Liver (tissue), 7 donors: ENCODE measurements at regions not wholly inside any gene's neighbourhood (a gene's known extent, or its start where the extent isn't known, plus 50 kb on each side); places are given as distances from the start of the nearest gene placed in this dataset.
A peak's percentile ranks its signal among the peaks of the same experiment; 100 is the strongest.
"Not testable (repeated sequence)": the region's sequence is repeated elsewhere in the genome, so short reads cannot be mapped to it uniquely, and the experiment has no call there.

Source experiments
- DNase-seq: peaks from one replicate; pipeline ENCODE4 v3.0.0-alpha.2; 2017; ENCODE audit warnings: low spot score
- H3K27ac ChIP-seq, 2 donors: one replicate each; pipeline ENCODE4 v1.7.0; 2013; ENCODE audit warnings: inconsistent platforms in 2 of 2, low read length in 2 of 2, control low read depth in 1 of 2, low read depth in 1 of 2, mild to moderate bottlenecking in 1 of 2
- H3K27me3 ChIP-seq, 4 donors: one replicate each; pipeline versions ENCODE4 v1.6.1 to v1.7.0; 2013; ENCODE audit warnings: low read length in 3 of 4, inconsistent platforms in 1 of 4, mild to moderate bottlenecking in 1 of 4, moderate library complexity in 1 of 4; ENCODE audit not compliant: control insufficient read depth in 4 of 4, insufficient read depth in 4 of 4
- H3K36me3 ChIP-seq, 4 donors: one replicate each; pipeline versions ENCODE4 v1.6.1 to v1.7.0; 2013; ENCODE audit warnings: low read length in 3 of 4, mild to moderate bottlenecking in 3 of 4, low read depth in 1 of 4, moderate library complexity in 1 of 4; ENCODE audit not compliant: control insufficient read depth in 4 of 4, insufficient read depth in 3 of 4
- H3K4me1 ChIP-seq, 4 donors: one replicate each; pipeline versions ENCODE4 v1.6.1 to v1.7.0; 2013; ENCODE audit warnings: low read length in 3 of 4, mild to moderate bottlenecking in 3 of 4, moderate library complexity in 1 of 4; ENCODE audit not compliant: control insufficient read depth in 4 of 4, insufficient read depth in 4 of 4
- H3K4me3 ChIP-seq, 3 donors: one replicate each; pipeline versions ENCODE4 v1.6.1 to v1.7.0; 2013; ENCODE audit warnings: low read length in 3 of 3, control low read depth in 1 of 3, low read depth in 1 of 3, mild to moderate bottlenecking in 1 of 3
- H3K9ac ChIP-seq, 2 donors: one replicate each; pipeline ENCODE4 v1.7.0; 2013; ENCODE audit warnings: low read length in 2 of 2, mild to moderate bottlenecking in 2 of 2, moderate library complexity in 2 of 2, control low read depth in 1 of 2, low read depth in 1 of 2
- H3K9me3 ChIP-seq, 4 donors: one replicate each; pipeline versions ENCODE4 v1.6.1 to v1.7.0; 2013; ENCODE audit warnings: low read length in 3 of 4; ENCODE audit not compliant: control insufficient read depth in 4 of 4
- EGR1 ChIP-seq, 2 donors: IDR thresholded peaks; 2 replicates each; pipeline ENCODE4 v1.6.1; 2016 to 2018; ENCODE audit warnings: antibody characterized with exemption in 2 of 2, low read depth in 2 of 2
- HNF4A ChIP-seq, 2 donors: conservative IDR thresholded peaks; 2 replicates each; pipeline ENCODE4 v1.6.1; 2016; ENCODE audit warnings: antibody characterized with exemption in 2 of 2, mild to moderate bottlenecking in 2 of 2
- RAD21 ChIP-seq, 2 donors: IDR thresholded peaks; 2 replicates each; pipeline ENCODE4 v1.6.1; 2016; ENCODE audit warnings: antibody characterized with exemption in 2 of 2, mild to moderate bottlenecking in 2 of 2
- RXRA ChIP-seq, 2 donors: IDR thresholded peaks; 2 replicates each; pipeline ENCODE4 v1.6.1; 2017 to 2018; ENCODE audit warnings: antibody characterized with exemption in 2 of 2, mild to moderate bottlenecking in 1 of 2
- TAF1 ChIP-seq: conservative IDR thresholded peaks from 2 replicates; pipeline ENCODE4 v1.6.1; 2016; ENCODE audit warnings: antibody characterized with exemption, mild to moderate bottlenecking
- WGBS: extraction: QIAGEN DNeasy Blood & Tissue Kit; methylation state at CpG from one replicate; pipeline ENCODE4 v1.1.7; 2013; 5-methylcytosine and 5-hydroxymethylcytosine counted together
- TF ChIP-seq, protein P1 (sequence below): IDR thresholded peaks from 2 replicates; pipeline ENCODE4 v1.6.1; 2016; ENCODE audit warnings: antibody characterized with exemption, mild to moderate bottlenecking
- TF ChIP-seq, protein P2 (sequence below): IDR thresholded peaks from 2 replicates; pipeline ENCODE4 v1.6.1; 2016; ENCODE audit warnings: antibody characterized with exemption
- TF ChIP-seq, protein P3 (sequence below): IDR thresholded peaks from 2 replicates; pipeline ENCODE4 v1.6.1; 2016; ENCODE audit warnings: antibody characterized with exemption
- donor health status: healthy.
- donor health status: healthy.
- donor health status: healthy.
- donor health status: healthy.

DNA sequence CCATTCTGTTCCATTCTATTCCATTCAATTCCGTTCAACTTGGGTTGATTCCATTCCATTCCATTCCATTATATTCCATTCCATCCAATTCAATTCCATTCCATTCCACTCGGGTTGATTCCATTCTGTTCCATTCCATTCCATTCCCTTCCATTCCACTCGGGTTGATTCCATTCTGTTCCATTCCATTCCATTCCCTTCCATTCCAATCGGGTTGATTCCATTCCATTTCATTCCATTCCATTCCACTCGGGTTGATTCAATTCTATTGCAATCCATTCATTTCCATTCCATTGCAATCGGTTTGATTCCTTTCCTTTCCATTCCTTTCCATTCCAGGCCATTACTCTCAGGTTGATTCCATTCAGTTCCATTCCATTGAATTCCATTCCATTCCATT lies 1138.4 kb downstream of the RPIA start:
- H3K4me1 ChIP-seq, result no peaks in the 10 kb centered on the region
- WGBS, result 62% methylated on average over 6 of the region's 6 CpGs
- DNase-seq, result no peak
- TF ChIP-seq, protein P1, sequence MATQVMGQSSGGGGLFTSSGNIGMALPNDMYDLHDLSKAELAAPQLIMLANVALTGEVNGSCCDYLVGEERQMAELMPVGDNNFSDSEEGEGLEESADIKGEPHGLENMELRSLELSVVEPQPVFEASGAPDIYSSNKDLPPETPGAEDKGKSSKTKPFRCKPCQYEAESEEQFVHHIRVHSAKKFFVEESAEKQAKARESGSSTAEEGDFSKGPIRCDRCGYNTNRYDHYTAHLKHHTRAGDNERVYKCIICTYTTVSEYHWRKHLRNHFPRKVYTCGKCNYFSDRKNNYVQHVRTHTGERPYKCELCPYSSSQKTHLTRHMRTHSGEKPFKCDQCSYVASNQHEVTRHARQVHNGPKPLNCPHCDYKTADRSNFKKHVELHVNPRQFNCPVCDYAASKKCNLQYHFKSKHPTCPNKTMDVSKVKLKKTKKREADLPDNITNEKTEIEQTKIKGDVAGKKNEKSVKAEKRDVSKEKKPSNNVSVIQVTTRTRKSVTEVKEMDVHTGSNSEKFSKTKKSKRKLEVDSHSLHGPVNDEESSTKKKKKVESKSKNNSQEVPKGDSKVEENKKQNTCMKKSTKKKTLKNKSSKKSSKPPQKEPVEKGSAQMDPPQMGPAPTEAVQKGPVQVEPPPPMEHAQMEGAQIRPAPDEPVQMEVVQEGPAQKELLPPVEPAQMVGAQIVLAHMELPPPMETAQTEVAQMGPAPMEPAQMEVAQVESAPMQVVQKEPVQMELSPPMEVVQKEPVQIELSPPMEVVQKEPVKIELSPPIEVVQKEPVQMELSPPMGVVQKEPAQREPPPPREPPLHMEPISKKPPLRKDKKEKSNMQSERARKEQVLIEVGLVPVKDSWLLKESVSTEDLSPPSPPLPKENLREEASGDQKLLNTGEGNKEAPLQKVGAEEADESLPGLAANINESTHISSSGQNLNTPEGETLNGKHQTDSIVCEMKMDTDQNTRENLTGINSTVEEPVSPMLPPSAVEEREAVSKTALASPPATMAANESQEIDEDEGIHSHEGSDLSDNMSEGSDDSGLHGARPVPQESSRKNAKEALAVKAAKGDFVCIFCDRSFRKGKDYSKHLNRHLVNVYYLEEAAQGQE, result no peak
- TF ChIP-seq, protein P2, sequence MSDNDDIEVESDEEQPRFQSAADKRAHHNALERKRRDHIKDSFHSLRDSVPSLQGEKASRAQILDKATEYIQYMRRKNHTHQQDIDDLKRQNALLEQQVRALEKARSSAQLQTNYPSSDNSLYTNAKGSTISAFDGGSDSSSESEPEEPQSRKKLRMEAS, result no peak
- TF ChIP-seq TAF1 (no peak), EGR1 (IDR thresholded peaks at IDR 0.05; ENCODE audit: low read depth in 2 of 2) (no peak), HNF4A (conservative IDR thresholded peaks at IDR 0.05) (no peak), RXRA (IDR thresholded peaks at IDR 0.05) (no peak), RAD21 (IDR thresholded peaks at IDR 0.05) (no peak)
- TF ChIP-seq, protein P3, sequence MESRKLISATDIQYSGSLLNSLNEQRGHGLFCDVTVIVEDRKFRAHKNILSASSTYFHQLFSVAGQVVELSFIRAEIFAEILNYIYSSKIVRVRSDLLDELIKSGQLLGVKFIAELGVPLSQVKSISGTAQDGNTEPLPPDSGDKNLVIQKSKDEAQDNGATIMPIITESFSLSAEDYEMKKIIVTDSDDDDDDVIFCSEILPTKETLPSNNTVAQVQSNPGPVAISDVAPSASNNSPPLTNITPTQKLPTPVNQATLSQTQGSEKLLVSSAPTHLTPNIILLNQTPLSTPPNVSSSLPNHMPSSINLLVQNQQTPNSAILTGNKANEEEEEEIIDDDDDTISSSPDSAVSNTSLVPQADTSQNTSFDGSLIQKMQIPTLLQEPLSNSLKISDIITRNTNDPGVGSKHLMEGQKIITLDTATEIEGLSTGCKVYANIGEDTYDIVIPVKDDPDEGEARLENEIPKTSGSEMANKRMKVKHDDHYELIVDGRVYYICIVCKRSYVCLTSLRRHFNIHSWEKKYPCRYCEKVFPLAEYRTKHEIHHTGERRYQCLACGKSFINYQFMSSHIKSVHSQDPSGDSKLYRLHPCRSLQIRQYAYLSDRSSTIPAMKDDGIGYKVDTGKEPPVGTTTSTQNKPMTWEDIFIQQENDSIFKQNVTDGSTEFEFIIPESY, result no peak
- H3K4me3 ChIP-seq, result peak overlapping the region in 1 of 3 donors; percentile 1
- H3K9me3 ChIP-seq, result peaks cover 3 to 22% (median 15%) of the 10 kb centered on the region in 4 donors
- H3K27ac ChIP-seq, result no peak overlapping the region
- H3K9ac ChIP-seq, result no peak overlapping the region
- H3K36me3 ChIP-seq, result no peaks in the 10 kb centered on the region
- H3K27me3 ChIP-seq, result no peaks in the 10 kb centered on the region

DNA sequence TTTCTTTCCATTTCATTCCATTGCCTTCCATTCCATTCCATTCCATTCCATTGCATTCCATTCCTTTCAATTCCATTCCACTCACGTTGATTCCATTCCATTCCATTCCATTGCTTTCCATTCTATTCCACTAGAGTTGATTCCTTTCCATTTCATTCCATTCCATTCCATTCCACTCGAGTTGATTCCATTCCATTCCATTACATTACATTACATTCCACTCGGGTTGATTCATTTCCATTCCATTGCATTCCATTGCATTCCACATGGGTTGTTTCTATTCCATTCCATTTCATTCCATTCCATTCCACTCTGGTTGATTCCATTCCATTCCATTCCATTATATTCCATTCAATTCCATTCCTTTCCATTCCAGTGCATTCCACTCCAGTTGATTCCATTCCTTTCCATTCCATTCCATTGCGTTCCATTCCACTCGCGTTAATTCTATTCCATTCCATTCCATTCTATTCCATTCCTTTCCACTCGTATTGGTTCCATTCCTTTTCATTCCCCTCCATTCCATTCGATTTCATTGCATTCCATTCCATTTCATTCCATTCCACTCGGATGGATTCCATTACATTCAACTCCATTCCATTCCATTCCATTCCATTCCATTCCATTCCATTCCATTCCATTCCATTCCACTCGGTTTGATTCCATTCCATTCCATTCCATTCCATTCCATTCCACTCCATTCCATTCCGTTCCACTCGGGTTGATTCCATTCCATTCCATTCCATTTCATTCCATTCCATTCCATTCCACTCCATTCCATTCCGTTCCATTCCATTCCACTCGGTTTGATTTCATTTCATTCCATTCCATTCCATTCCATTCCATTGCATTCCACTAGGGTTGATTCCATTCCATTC lies 1139.1 kb downstream of the RPIA start:
- not testable (repeated sequence) for H3K4me1 ChIP-seq, H3K36me3 ChIP-seq, DNase-seq, H3K27me3 ChIP-seq, H3K9ac ChIP-seq, H3K27ac ChIP-seq
- 59% methylated on average over 14 of the region's 14 CpGs for WGBS
- Histone ChIP-seq H3K9me3 (peaks cover 3 to 24% (median 12%) of the 10 kb centered on the region in 4 donors), H3K4me3 (peak overlapping the region in 1 of 3 donors; percentile 1)
